HG02884 (cell line): ENCODE measurements at regions not wholly inside any gene's neighbourhood (a gene's known extent, or its start where the extent isn't known, plus 50 kb on each side); places are given as distances from the start of the nearest gene placed in this dataset.
"Not testable (repeated sequence)": the region's sequence is repeated elsewhere in the genome, so short reads cannot be mapped to it uniquely, and the experiment has no call there.

Source experiments
- ATAC-seq: cut with Tn5 transposase; IDR thresholded peaks from one replicate; pipeline ENCODE4 v1.9.1; 2021; ENCODE audit warnings: mild to moderate bottlenecking, moderate library complexity; ENCODE audit not compliant: unreplicated experiment

DNA sequence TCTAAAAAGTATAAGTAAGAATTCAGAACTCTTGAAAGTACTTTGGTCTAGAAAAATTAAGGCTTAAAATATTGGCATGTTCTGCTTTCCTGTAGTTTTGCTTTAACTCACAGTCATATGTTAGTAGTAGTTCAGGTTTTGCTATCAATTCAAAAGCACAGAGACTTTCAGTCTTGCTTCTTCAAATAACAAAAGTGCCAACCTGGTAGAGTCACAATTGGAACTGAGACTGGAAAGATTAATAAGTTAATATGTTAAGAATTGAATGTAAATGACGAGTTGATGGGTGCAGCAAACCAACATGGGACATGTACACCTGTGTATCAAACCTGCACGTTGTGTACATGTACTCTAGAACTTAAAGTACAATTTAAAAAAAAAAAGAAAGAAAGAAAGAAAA is 822.3 kb downstream of the MTRR start:
- no peak for ATAC-seq

DNA sequence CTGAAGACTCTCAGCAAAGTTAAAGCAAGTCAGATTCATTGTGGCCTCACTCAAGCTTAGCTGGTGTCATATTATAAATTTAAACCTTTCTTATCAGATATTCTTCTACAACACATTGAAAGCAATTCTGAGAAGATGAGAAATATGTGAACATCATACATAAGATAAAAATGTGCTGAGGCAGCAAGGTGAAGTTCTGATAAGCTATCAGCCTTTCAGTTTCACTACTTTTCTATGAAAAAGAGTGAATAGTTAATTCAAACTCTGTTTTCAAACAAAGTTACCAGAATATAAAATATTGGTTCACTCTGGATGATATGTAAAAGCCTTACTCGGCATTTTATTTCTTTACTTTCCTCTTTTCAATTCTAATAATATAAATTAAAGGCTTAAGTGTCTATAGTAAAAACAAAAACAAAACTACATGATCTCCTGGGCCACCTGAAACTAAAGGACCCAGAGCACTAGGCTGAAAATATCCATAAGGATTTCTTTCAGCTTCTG is 824.4 kb downstream of the MTRR start:
- ATAC-seq: no peak

DNA sequence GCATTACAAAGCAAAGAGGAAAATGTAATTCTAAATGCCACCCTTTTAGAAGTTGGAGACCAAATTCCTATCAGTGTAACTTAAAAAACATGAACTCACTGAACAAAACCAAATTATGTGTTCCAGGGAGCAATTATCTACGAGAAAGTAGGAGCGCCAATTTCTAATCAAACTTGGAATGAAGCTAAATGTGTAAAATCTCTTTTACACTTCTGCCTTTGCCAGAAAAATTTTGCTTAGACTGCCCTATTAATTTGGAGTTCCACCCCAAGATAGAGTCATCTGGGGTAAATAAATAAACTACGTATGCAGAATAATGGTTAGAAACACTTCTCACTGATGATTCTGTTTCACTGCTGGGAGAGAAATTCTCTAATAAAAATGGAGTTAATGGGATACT is 825.6 kb downstream of the MTRR start:
- ATAC-seq: no peak

DNA sequence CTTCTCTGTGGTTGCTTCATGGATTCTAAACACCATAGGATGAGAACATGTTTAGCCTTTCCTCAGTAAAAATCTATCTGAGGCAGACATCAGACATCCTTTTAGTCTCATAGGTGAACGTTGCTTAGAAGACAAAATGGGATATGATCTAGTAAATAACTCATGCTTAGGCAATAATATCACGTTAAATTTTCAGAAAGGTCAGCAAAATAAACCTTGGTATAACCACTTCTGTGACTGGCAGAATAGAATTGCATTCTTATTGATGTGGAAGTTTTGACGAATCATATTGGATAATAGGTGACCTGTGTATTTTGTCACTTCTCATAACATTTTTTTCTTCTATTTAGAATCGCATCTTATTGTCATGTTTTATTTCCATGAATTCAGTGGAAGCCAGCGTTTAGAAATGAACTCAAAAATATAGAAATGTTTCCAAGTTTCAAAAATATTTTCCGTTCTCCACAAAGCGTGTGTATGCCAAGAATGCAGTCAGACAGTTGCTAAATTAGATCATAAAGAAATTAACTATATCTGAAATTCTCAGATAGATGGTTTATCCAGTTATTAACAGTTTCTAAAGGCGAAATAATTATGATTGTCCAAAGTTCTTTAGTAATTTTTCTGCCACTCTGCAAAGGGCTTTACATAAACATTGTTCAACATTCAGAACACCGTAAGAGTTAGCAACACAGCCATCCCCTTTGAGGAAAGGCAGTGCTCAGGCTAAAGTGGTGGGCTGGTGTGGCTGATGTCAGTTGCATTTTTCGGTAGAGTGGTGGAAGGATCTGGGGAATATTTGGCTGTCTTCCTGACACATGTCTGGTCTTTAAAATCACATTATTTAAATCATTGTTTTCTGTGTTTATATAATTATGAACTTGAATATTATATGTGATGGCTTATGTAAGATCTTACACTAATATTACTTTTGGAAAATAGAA is 827.2 kb downstream of the MTRR start:
- no peak for ATAC-seq

DNA sequence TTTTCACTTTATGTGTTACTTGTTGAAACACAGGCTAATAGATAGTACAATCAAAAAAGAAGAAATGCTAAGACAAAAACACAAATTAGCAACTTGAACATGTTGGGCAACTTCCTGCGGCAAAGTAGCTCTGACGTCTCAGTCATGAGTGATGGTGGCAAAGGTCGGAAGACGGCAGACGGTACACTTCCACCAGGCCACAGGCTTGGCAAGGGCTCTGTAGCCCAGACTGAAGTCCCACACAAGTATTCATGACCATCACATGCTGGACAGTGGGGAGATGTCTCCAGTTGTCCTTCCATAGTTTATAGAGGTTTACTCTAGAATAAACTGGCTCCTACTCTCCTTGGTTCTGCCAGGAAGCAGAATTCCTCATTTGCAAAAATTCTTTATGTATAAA is 831.3 kb downstream of the MTRR start:
- no peak for ATAC-seq

DNA sequence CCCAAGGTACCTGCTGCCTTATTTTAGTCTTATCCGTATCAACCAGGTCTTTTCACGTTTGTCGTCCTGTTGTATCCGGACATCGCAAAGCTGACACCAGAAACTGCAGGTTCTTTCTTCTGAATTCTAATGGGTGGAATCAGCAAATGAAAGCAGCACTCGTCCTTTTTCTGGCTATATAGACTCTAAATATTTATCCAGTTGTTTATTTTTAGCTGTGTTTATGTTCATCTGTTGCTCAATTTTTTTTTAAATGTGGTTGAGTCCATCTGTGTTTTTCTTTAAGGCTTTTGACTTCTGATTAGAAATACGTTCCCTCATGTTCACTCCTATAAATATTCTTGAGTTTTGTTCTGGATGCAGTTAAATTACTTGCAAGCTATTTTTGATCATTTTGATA is 831.7 kb downstream of the MTRR start:
- ATAC-seq: no peak

DNA sequence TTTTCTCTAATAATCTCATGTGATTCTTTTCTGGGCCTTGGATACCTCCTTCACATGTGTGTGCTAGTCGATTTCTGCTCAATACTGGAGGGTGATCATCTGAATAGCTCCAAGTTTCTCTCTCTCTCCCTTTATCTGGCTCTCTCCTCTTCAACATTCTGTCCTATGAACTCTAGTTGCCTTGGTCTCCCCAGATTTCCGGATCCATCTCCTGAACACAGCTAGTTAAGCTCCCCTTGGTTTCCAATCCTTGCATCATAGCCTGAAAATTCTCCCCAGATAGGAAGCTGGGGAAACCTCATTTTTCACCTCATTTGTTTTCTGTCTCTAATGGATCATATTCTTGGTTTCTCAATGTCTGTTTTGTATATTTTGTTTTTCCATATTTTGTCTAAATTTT is 832.3 kb downstream of the MTRR start:
- ATAC-seq: no peak

DNA sequence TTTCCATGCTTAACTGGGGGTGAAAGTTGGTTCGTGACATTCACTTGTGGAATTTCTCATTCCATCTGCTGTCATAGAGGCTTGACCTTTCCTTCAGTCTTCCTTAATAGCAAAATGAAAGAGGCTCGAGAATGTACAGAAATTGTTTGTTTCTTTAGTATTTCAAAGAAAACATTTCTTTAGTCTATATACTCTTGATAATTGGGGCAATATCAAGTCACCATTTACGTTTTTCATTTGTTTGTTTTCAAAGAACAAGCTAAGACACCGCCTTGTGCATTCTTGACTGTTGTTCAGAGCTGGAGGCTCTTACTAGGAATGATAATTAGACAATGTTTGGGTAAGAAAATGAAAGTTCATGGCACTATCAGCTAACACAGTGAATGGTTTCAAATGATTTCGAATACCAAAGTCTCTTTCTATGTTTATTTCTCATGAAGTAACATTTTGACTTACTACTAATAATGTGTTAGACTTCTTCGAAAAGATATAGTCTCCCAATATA is 835.4 kb downstream of the SEMA5A start:
- no peak for ATAC-seq

DNA sequence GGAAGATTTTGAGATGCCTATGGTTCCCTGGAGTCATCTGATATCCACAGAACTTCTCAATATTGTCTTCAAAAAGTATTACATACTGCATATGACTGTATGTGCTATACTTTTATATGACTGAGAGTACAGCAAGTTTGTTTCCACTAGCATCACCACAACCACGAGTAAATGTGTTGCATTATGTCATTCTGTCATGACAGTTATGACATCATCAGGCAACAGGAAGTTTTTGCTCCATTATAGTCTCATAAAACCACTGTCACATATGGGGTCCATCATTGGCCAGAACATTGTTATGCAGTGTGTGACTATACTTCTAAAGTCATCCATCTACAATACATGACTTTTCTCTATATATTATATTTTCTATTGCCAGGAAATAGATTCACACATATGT is 831.7 kb downstream of the SEMA5A start:
- ATAC-seq: no peak

DNA sequence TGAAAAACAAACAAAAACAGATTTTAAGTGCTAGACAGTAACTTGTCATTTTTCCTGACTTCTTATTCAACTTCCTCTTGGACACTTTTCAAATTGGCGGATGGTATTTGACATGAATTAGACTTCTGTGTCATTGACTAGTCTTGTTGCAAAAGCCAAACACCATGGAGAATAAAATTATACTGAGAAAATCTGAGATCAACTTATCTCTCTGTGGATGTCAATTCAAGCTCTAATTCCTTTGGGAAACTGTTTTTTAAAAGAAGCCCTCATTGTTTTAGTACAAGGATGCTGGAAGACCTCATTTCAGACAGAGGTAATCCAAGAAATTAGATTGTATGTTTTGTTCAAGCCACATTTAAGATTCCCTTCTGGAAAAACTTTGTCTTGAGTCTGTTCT is 831.0 kb downstream of the SEMA5A start:
- no peak for ATAC-seq

DNA sequence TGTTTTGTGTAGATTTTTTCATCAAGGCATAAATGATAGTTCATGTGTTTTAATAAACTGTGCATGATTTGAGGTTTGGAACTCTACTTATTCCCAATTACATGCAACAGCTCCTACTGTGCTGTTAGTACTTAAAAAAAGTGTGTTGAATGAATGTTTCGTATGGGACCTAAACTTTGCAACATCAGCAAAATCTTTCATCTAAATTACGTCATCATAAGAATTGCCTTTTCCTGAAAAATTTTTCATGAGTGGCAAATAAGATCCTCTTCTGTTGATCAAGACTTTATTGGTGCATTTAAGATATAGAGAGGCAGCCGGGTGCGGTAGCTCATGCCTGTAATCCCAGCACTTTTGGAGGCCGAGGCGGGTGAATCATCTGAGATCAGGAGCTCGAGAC is 826.1 kb downstream of the SEMA5A start:
- no peak for ATAC-seq

DNA sequence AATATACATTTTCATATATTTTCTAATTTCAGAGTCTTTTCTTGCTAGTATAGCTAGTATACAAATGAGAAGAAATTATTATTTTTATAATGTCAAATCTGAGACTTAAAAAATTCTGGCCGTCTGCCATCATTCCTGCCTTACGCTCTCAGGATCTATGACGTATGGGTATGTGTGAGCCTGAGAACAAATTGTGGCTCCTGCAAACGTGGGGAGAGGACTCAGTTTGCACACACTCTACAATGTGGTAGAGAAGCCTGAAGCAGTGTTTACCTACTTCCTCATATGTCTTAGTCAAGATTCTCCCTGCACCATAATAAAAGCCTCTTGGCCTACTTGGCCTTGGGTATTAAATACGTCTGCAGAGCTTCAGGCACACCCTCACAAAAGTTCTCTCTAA is 825.4 kb downstream of the SEMA5A start:
- no peak for ATAC-seq

DNA sequence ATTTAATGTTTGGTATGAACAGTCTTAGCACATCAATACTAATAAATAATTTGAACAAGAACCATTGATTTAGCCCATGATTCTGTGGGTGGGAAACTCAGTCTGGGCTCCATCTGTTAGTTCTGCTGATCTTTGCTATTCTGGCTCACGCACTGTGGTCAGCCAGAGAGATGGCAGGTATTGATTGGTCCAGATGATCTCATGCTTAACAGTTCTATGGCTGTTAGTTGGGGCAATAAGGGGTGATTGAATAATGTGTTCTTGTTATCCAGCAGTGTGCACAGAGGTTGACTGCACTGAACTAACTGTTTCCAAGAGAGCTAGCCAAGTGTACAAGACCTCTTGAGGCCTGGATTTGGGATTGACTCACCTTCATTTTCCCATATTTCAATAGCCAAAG is 824.3 kb downstream of the SEMA5A start:
- ATAC-seq: no peak

DNA sequence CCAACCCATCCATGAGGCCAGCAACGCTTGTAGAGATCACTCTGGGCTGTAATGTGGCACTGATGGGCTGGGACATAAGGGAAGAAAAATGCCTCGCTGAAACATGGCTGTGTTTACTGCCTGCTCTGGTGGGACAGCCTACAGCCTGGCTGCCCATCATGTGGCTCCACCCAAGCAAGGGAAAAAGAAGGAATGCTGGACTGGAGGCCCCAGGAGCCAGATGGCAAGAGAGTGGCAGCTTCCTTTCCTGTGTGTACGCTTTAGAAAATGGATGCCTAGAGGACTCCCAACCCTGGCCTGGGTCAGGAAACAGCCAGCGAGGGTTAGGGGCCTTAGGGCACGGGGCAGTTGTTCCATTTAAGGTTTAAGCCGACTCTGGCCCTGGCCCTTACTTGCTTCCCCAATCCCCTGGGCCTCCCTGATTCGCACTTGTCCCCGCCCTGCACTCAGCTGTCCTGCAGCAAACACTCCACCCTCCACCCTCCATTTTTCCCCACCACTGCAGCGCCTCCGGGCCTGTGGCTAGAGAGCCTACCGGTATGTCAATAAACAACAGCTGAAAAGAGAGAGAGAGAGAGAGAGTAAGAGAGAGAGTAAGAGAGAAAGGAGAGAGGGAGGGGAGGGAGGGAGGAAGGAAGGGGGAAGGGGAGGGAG is 819.4 kb downstream of the SEMA5A start:
- no peak for ATAC-seq

DNA sequence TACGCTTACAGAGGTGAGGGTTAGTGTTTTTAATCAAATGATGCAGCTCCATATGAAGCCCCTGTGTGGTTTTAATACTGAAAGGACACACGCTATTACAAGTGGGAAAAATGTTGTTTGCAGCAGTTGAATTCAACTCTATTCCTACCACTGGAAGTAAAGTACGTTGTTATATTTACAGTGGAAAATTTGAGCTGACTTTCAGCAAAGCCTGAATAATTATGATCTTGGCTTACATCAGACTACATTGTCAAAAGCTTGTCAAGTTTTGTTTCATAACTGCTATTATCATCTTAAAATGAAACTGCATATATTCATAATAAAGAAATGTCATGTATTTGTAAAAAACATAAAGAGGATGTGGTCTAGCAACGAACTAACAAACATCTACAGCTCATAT is 818.5 kb downstream of the SEMA5A start:
- ATAC-seq: no peak

DNA sequence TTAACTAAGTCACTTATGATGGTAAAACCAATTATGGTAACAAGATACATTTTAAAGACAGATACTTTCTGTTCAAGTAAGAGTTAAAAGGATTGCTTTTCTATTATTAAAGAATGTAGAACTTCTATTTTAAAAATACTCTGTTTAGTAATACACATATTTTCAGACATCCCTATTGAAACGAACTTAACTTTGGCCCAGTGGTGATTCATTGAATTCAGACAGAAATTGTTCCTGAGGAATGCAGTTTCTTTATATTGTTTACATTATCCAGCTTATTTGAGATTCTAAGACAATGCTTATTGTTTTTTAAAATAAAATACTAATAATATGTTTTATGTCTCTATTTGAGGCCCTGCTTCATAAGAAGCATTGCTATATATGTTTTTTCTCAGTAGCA is 816.4 kb downstream of the SEMA5A start:
- ATAC-seq: no peak

DNA sequence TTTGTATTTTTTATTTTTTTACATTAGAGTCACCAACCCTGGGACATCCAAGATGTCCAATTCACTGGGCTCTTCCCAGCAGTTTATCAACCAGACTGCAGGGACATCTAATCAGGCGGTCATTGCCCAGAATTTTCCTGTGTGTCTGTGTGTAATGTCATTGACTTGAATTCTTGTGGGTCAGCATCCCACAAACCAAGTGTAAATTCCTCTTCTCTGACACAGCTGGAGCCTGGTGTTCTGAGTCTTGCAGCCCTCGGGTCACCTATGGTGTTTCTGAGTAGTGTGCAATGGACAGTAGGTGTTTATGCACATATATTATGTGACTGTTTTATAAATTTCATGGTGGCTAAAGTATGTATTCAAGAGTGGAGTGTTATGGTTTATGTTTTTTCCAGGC is 815.7 kb downstream of the SEMA5A start:
- ATAC-seq: no peak

DNA sequence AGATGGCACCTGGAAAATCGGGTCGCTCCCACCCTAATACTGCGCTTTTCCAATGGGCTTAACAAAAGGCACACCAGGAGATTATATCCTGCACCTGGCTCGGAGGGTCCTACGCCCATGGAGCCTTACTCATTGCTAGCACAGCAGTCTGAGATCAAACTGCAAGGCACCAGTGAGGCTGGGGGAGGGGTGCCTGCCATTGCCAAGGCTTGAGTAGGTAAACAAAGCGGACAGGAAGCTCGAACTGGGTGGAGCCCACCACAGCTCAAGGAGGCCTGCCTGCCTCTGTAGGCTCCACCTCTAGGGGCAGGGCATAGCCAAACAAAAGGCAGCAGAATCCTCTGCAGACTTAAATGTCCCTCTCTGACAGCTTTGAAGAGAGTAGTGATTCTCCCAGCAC is 814.8 kb downstream of the SEMA5A start:
- not testable (repeated sequence) for ATAC-seq

DNA sequence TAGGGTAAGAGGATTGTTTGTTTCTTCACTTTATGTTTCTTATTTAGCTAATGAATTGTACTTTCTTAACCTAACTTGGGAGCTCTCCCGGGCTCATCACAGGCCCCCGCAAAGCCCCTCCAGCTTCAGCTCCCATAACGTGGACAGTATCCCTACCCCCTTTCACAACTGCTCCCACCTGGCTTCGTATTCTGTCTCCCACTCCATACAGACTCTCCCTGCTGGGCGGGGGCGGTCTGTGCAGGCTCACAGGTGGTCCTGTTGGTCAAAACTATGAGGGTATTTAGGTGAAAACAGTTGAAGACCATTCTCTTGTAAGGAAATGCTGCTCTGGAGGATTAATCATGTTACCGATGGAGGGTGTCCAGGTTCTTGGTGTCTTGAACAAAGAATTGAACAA is 805.3 kb downstream of the SEMA5A start:
- ATAC-seq: no peak

DNA sequence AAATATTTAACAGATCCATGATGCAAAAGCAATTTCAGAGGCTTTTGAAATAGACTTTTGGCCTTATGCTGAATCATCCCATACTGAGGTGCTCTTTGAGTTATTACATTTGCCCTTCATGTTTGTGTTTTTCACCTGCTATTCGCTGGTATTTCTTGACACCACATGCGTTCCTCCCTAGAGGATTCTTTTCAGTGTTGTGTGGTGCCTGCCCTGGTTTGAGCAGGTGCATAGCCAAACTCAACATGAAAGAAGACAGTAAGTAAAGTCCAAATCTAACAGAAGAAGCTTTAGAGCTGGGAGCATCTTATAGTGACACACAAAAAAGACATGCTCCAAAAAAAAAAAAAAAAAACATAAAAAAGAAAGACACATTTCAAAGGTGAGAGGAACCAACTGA is 796.3 kb downstream of the SEMA5A start:
- ATAC-seq: no peak

DNA sequence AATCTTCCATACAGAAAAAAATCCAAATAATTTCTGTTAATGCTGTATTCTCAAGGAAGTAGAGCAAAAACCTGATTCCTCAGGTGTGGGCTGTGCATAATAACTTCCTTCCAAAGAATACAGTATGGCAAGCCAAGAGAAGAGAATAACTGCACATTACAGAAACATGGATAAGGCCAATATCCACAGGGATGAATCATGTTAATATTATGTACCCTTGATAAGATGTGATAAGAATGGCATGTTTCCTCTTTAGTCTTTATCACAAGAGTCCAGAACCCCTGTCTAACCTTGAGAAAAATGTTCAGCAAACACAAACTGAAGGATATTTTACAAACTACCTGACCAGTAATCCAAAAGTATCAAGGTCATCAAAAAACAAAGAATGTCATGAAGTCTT is 795.8 kb downstream of the SEMA5A start:
- no peak for ATAC-seq

DNA sequence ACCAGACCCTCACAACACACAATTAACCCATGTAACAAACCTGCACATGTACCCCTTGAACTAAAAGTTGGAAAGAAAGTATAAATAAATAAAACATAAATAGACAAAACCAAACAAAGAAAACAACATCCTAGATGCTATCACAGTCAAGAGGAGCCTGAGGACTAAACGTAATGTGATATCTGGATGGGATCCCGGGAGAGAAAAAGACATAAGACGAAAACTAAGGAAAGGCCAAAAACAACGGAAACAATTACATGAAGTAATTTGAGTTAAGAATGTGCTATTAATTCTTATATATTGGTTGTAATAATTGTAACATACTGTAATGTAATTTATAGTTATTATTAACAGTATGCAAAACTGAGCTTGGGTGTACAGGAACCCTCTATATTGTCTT is 793.9 kb downstream of the SEMA5A start:
- ATAC-seq: no peak
